ENCODE measurements at regions not wholly inside any gene's neighbourhood (a gene's known extent, or its start where the extent isn't known, plus 50 kb on each side); places are given as distances from the start of the nearest gene placed in this dataset.

DNA sequence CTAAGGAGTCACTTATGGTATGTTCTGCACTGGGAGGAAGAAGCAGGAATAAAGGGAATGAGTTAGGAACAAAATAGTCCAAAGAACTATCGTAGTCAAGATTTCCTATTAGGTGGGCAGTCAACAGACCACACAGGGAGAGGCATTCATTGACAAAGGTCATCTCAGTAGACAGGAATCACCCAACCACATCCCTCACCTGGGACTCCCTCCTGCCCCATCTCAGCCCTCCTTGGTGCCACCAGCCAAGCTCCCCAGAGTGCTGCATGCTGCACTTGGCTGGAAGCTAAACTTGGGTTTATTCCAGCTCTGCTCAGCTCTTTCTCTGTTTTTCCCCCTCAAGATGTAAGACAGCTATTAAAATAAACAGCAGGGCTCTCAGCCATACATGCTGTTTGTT, 72.3 kb upstream of the CTNNB1 start:
- Mint-ChIP-seq H3K4me1 (no peaks in the 10 kb centered on the region), H3K27me3 (no peaks in the 10 kb centered on the region), H3K36me3 (ENCODE audit: low read depth) (no peaks in the 10 kb centered on the region), H3K4me3 (no peak overlapping the region), H3K27ac (no peak overlapping the region), H3K9me3 (peaks cover 16% of the 10 kb centered on the region)
- ATAC-seq (replicated peaks) = no peak

DNA sequence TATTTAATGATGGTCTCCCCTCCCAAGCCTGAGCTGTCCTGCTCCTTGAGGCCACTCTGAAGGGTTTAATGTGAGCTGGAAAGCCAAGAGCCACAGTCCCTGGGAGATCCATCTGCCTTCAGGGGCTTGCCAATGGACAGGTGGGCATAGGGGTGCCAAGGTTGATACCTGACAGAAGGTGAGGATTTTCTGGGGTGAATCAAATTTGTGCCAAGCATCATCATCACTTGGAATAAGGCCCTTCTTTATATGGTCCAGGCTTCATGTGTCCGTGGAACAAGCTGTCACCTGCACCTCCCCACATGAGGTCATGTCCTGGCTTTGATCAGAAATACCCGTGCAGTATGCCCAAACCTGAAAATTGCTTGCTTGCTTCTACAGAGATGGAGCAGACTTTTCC, 71.9 kb upstream of the CTNNB1 start:
- Mint-ChIP-seq H3K4me1 (no peaks in the 10 kb centered on the region), H3K4me3 (no peak overlapping the region), H3K27ac (no peak overlapping the region), H3K9me3 (peaks cover 16% of the 10 kb centered on the region), H3K27me3 (no peaks in the 10 kb centered on the region), H3K36me3 (ENCODE audit: low read depth) (no peaks in the 10 kb centered on the region)
- no peak for ATAC-seq (replicated peaks)

DNA sequence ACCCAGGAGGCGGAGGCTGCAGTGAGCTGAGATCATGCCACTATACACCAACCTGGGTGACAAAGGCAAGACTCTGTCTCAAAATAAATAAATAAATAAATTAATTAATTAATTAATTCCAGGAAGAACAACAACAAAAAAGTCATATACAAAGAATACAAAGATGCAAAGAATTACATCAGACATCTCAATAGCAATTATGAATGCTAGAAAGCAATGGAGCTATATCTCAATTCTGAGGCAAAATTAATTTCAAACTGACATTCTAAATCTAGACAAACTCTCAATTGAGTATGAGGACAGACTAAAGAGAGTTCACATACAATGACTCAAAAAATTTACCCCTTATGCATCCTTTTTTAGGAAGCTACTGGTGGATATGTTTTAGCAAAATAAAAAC, 69.6 kb upstream of the CTNNB1 start:
- Mint-ChIP-seq H3K4me3 (no peak overlapping the region), H3K36me3 (ENCODE audit: low read depth) (no peaks in the 10 kb centered on the region), H3K4me1 (no peaks in the 10 kb centered on the region)

DNA sequence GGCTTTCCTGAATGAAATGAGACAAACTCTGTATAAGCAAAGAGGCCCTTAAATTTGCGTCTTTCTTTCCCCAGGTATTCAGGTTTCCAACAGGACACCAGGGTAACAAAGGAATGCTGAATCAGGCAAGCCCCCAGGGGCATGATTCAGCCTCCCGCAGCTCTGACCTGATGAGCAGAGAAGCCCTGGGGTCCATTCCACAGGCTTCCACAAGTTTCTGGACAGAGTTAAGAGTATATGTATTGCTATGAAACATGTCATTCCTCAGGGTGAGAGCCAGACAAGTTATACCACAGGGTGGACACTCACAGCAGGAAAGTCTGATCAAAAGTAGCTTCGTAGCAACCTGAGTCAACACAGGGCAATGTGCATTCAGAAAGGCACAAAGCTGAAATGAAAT, 68.1 kb upstream of the CTNNB1 start:
- H3K4me3 Mint-ChIP-seq = no peak overlapping the region
- no peak overlapping the region for H3K27ac Mint-ChIP-seq
- no peaks in the 10 kb centered on the region for H3K27me3 Mint-ChIP-seq
- peaks cover 16% of the 10 kb centered on the region for H3K9me3 Mint-ChIP-seq
- no peak for ATAC-seq (replicated peaks)
- no peaks in the 10 kb centered on the region for H3K4me1 Mint-ChIP-seq
- H3K36me3 Mint-ChIP-seq (ENCODE audit: low read depth) = no peaks in the 10 kb centered on the region

More for the DNA sequence above, 69.6 kb upstream of the CTNNB1 start:
- H3K27ac Mint-ChIP-seq = no peak overlapping the region
- H3K27me3 Mint-ChIP-seq = no peaks in the 10 kb centered on the region
- ATAC-seq (replicated peaks) = no peak
- peaks cover 16% of the 10 kb centered on the region for H3K9me3 Mint-ChIP-seq

DNA sequence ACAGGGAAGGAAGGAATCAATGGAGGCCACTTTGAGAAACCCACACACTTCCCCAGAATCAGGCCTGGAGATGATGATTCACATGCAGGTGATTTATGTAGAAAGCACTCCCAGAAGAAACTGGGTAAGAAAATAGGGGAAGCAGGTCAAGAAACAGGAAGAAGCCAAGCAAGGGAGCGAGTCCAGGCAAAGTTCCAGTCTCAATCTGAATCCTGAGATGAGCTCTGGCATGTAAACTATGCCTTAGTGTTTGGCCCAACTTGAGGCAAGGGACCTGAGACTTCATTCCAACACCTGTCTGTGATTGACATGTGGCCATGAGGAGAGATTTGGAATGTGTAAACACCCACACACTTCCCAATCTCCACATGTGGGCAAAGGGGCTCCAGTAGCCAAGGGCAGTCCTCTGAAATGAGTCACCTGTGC, 61.6 kb upstream of the CTNNB1 start:
- Mint-ChIP-seq H3K4me3 (no peak overlapping the region), H3K36me3 (ENCODE audit: low read depth) (no peaks in the 10 kb centered on the region), H3K9me3 (no peaks in the 10 kb centered on the region), H3K27ac (peak overlapping the region; percentile 26), H3K27me3 (no peaks in the 10 kb centered on the region), H3K4me1 (peaks cover 7% of the 10 kb centered on the region)
- no peak for ATAC-seq (replicated peaks)

DNA sequence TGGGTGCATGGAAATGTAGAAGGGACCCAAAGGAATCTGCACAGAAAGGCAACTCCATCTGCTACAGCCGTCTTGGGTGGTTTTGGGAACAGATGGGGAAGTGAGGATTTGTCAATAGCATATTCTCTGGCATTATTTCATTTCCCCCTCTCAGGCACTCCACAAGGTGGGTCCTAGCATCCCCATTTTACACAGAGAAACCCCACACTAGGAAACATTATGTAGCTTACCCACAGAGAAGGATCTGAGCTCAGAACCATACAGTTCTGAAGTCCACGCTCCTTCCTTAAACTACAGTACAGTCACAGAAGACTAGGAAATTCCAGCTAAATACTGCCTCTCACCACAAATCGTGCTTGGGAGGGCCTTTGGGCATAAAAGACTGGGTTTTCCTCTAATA, 61.2 kb upstream of the CTNNB1 start:
- Mint-ChIP-seq H3K27me3 (no peaks in the 10 kb centered on the region), H3K4me3 (no peak overlapping the region), H3K4me1 (peaks cover 7% of the 10 kb centered on the region), H3K27ac (peak overlapping the region; percentile 29), H3K9me3 (no peaks in the 10 kb centered on the region), H3K36me3 (ENCODE audit: low read depth) (no peaks in the 10 kb centered on the region)
- no peak for ATAC-seq (replicated peaks)

DNA sequence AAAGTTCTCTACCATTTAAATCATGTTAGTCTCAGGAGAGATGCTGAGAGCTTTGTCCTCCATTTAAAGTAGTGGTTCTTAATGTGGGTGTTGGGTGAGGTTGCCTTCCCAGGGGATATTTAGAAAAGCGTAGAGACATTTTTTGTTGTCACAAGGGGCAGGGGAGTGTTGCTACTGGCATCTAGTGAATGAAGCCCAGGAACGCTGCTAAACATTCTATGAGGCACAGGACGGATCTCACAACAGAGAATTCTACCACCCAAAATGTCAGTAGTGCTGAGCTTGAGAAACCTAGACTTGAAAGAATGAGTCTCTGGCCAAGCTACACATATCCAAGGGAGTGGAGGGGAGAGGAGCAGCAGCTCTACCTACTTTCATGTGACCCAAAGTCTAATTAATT, 60.7 kb upstream of the CTNNB1 start:
- Mint-ChIP-seq H3K27ac (peak overlapping the region; percentile 29), H3K36me3 (ENCODE audit: low read depth) (no peaks in the 10 kb centered on the region), H3K9me3 (no peaks in the 10 kb centered on the region), H3K27me3 (no peaks in the 10 kb centered on the region), H3K4me3 (peak overlapping the region; percentile 11), H3K4me1 (peaks cover 7% of the 10 kb centered on the region)
- ATAC-seq (replicated peaks) = no peak

DNA sequence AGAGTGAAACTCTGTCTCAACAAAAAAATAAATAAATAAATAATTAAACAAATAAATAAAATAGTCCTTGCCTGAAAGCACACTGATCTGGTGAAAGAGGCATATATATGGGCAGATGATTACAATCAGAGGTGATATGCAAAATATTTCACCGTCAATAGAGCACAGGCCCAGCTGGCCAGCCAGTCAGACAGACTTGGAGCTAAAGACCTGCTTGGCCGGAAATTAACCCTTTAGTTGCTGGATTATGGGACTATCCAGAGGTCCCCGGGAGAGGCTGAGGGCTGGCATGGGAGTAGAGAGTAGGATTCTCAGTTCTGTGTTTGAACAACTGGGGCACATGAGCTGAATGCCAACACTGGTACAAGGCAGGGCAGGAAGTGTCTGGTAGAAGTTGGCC, 59.1 kb upstream of the CTNNB1 start:
- Mint-ChIP-seq H3K27ac (no peak overlapping the region), H3K9me3 (no peaks in the 10 kb centered on the region), H3K36me3 (ENCODE audit: low read depth) (no peaks in the 10 kb centered on the region), H3K4me1 (peaks cover 7% of the 10 kb centered on the region), H3K27me3 (no peaks in the 10 kb centered on the region), H3K4me3 (no peak overlapping the region)
- ATAC-seq (replicated peaks) = no peak

DNA sequence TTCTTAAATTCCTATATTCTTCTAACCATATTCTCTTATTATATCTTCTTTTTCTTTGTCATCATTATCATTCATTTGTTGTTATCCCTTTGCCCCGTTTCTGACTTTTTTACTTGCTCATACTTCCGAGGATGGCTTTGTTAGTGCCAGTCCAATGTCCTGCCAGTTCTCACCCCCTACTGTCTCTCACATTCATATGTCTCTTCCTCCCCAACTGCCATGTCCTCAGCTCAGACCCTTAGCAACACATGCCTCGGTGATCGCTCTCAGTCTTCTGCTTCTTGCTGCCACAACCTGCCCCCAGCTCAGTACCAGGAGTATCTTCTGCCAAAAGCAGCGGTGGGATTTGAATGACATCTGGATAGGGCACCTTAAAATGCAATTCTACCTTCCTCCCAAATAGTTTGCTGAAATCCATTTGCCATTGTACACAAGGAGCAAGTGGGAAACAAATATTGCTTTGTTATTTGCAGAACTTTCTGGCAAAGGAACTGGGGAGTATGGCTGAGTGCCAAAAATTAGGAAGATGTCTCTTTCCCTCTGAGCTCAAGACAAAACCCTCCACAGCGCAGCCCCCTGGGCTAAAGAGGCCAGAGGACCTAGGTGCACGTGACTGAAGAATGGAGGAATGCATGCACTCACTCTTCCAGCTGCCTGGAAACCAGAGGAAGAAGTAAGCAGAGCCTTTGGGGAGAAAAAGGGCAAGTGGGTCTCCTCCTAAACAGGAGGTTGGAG, 57.7 kb upstream of the CTNNB1 start:
- H3K9me3 Mint-ChIP-seq = peaks cover 6% of the 10 kb centered on the region
- H3K36me3 Mint-ChIP-seq (ENCODE audit: low read depth) = no peaks in the 10 kb centered on the region
- H3K27me3 Mint-ChIP-seq = no peaks in the 10 kb centered on the region
- no peak overlapping the region for H3K4me3 Mint-ChIP-seq
- H3K4me1 Mint-ChIP-seq = peaks cover 7% of the 10 kb centered on the region
- H3K27ac Mint-ChIP-seq = no peak overlapping the region
- ATAC-seq (replicated peaks) = no peak

DNA sequence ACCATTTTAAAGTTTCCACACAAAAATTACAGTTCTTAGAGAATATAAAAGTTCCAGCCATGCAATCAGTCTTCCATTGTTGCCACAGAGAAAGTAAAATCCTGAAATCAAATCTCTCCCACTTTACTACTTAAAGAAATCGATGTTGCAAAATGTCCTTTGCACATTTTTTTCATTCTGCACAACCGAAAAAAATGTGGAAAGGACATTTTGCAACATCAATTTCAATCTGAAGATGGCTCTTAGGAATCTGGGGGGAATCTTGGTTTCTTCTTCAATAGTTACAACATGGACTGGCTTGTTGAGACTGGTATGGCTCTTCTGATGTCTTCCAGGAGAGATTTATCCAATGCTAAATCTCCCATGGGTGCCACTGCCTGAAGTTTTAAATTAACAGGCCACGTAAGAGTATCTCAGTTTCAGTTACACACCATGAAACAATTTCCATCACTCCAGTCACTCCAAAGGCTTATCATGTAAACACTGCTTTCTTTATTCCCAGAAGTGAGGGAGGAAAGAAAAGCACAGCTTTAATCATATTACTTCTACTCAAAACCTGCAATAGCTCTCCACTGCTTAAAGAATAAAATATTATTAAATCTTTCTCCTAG, 55.8 kb upstream of the CTNNB1 start:
- H3K4me3 Mint-ChIP-seq = no peak overlapping the region
- H3K36me3 Mint-ChIP-seq (ENCODE audit: low read depth) = no peaks in the 10 kb centered on the region
- no peak for ATAC-seq (replicated peaks)
- peaks cover 5% of the 10 kb centered on the region for H3K4me1 Mint-ChIP-seq
- peaks cover 10% of the 10 kb centered on the region for H3K9me3 Mint-ChIP-seq
- no peak overlapping the region for H3K27ac Mint-ChIP-seq
- H3K27me3 Mint-ChIP-seq = no peaks in the 10 kb centered on the region

DNA sequence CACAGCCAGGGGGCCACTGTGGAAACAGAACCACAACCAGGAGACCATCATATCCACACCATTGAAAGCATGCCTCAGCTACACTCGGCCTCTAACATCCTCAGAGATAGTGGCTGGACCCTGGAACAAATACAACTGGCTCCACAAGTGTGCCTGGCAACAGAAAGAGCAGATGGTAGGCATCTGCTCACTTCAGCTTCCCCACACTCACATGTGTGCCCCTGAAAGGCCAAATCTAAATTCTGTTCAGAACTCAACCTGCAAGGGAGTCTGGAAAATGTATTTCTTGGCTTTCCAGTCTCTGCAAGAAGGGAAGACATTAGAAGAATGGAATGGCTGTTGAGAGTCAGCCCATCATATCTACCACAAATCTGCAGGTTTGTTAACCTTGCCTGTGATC, 54.7 kb upstream of the CTNNB1 start:
- no peaks in the 10 kb centered on the region for H3K27me3 Mint-ChIP-seq
- H3K27ac Mint-ChIP-seq = no peak overlapping the region
- no peaks in the 10 kb centered on the region for H3K36me3 Mint-ChIP-seq (ENCODE audit: low read depth)
- no peaks in the 10 kb centered on the region for H3K4me1 Mint-ChIP-seq
- H3K9me3 Mint-ChIP-seq = peaks cover 10% of the 10 kb centered on the region
- ATAC-seq (replicated peaks) = no peak
- H3K4me3 Mint-ChIP-seq = no peak overlapping the region

DNA sequence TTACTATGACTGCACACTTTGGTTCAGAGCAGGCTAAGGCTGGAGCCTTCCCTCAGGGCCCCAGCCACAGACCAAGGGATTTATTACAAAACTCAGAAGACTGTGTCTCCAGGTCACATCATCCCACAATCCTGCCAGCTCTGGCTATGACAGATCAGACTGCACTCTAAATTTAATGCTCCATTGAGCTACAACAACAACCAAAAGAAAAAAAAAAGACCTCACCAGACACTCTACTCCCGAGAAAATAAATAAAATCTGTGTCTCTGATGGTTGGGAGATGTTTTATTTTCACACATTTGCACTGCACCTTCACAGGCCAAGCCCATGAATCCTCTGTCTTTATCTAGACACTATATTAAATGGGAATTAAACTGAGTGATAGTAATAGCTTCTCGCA, 50.8 kb upstream of the CTNNB1 start:
- Mint-ChIP-seq H3K27me3 (no peaks in the 10 kb centered on the region), H3K9me3 (peaks cover 10% of the 10 kb centered on the region), H3K36me3 (ENCODE audit: low read depth) (no peaks in the 10 kb centered on the region), H3K4me3 (no peak overlapping the region), H3K27ac (no peak overlapping the region), H3K4me1 (no peaks in the 10 kb centered on the region)
- ATAC-seq (replicated peaks) = peak; percentile 28

DNA sequence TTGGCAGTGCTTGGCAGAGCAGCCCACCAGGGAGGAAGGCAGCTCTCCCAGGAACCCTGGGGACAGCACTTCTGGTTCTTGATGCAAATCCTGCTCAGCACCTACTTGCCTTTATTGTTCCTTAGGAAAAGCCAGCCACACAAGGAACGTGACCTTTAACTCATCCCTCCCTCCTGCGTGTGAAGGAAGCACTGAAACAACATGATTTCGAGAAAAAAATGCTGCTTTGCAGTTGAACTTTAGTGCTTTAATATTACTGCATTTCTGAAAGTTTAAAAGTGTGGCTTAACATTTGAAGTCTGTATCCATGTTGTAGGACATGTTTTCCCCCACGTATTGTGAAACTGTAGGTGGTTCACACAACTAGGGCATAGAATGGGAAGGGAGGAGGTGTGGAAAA, 50.4 kb upstream of the CTNNB1 start:
- no peak for ATAC-seq (replicated peaks)
- Mint-ChIP-seq H3K4me3 (no peak overlapping the region), H3K4me1 (no peaks in the 10 kb centered on the region), H3K27ac (no peak overlapping the region), H3K36me3 (ENCODE audit: low read depth) (no peaks in the 10 kb centered on the region), H3K9me3 (peaks cover 10% of the 10 kb centered on the region), H3K27me3 (no peaks in the 10 kb centered on the region)
